NB4 (cell line): ENCODE measurements at regions not wholly inside any gene's neighbourhood (a gene's known extent, or its start where the extent isn't known, plus 50 kb on each side); places are given as distances from the start of the nearest gene placed in this dataset.

Experiments
- DNase-seq: peaks from one replicate; pipeline ENCODE4 v3.0.0; 2010; ENCODE audit warnings: low read depth
- H3K4me3 ChIP-seq: one replicate; pipeline ENCODE4 v1.5.1; 2011; ENCODE audit warnings: mild to moderate bottlenecking, low read depth, low read length, moderate library complexity
- CTCF ChIP-seq: IDR thresholded peaks from one replicate; pipeline ENCODE4 v1.5.1; 2012; ENCODE audit warnings: low read depth, low read length
- MAX ChIP-seq: IDR thresholded peaks from 2 replicates; pipeline ENCODE4 v1.6.1; 2011; ENCODE audit warnings: low read depth, low read length
- MYC ChIP-seq: IDR thresholded peaks from 2 replicates; pipeline ENCODE4 v1.6.1; 2011; ENCODE audit warnings: low read depth, low read length
- POLR2A ChIP-seq: IDR thresholded peaks from 2 replicates; pipeline ENCODE4 v1.6.1; 2011; ENCODE audit warnings: mild to moderate bottlenecking; ENCODE audit not compliant: insufficient read length; ENCODE audit errors: extremely low read depth

GRCh38 chr11:80542704-80543103, 1101.9 kb upstream of the TENM4 start:
- DNase-seq = no peak
- TF ChIP-seq POLR2A (no peak), CTCF (no peak), MAX (no peak), MYC (no peak)
- H3K4me3 ChIP-seq = no peak overlapping the region

GRCh38 chr11:80538040-80538439, 1097.2 kb upstream of the TENM4 start:
- no peak overlapping the region for H3K4me3 ChIP-seq
- no peak for DNase-seq
- TF ChIP-seq CTCF (no peak), MYC (no peak), MAX (no peak)

- no peak for TF ChIP-seq POLR2A
- TF ChIP-seq MYC = no peak
- TF ChIP-seq CTCF = no peak
- TF ChIP-seq MAX = no peak
- DNase-seq = no peak
- H3K4me3 ChIP-seq = no peak overlapping the region
These were observed 1092.6 kb upstream of the TENM4 start for GRCh38 chr11:80533463-80533862.

GRCh38 chr11:80532633-80533232, 1091.9 kb upstream of the TENM4 start:
- no peak for DNase-seq
- no peak for TF ChIP-seq MYC
- TF ChIP-seq POLR2A = no peak
- TF ChIP-seq MAX = no peak
- TF ChIP-seq CTCF = no peak
- H3K4me3 ChIP-seq = no peak overlapping the region

- no peak for DNase-seq
- H3K4me3 ChIP-seq = no peak overlapping the region
- TF ChIP-seq MYC (no peak), CTCF (no peak), POLR2A (no peak), MAX (no peak)
These were observed 1088.9 kb upstream of the TENM4 start for GRCh38 chr11:80529726-80530125.
